ENCODE measurements at regions not wholly inside any gene's neighbourhood (a gene's known extent, or its start where the extent isn't known, plus 50 kb on each side); places are given as distances from the start of the nearest gene placed in this dataset.

DNA sequence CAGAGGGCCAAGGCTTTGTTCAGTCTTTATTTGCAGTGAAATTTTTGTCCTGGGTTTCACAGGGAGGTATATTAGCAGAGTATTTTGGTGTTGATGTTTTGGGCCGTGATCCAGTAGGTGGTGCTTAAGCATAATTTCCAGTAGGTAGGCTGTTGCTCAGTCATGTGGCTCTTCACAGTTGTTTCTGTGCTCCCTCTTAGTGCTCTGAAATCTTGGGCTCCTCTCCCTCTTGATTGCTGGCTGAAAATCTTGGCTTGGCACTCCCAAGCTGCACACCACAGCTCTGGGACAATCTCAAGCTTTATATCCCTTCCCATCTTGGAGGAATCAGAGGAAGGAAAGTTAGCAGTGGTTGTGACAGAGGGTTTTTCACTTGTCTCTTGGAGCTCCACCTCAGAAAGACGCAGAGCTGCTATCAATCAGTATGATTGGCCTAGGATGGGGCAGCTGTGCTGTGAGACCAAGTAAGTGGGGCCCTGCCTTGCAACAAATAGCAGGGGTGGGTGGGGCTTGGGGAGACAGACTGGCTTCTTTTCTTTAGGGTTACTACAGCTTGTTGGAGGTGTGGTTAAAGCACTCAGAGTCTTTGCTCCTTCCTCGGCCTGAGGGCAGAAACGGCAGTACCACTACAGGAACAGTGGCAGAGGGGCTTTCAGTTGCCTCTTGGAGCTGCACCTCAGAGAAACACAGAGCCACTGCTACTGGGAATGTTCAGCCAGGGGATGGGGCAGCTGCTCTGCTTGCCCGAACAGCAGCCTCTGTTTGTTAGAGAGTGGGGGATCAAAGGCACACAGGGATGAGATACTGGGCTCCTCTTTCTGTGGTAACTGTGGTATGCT lies 627.0 kb downstream of the SI start:
- TF ChIP-seq, protein P1, sequence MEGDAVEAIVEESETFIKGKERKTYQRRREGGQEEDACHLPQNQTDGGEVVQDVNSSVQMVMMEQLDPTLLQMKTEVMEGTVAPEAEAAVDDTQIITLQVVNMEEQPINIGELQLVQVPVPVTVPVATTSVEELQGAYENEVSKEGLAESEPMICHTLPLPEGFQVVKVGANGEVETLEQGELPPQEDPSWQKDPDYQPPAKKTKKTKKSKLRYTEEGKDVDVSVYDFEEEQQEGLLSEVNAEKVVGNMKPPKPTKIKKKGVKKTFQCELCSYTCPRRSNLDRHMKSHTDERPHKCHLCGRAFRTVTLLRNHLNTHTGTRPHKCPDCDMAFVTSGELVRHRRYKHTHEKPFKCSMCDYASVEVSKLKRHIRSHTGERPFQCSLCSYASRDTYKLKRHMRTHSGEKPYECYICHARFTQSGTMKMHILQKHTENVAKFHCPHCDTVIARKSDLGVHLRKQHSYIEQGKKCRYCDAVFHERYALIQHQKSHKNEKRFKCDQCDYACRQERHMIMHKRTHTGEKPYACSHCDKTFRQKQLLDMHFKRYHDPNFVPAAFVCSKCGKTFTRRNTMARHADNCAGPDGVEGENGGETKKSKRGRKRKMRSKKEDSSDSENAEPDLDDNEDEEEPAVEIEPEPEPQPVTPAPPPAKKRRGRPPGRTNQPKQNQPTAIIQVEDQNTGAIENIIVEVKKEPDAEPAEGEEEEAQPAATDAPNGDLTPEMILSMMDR (IDR thresholded peaks at IDR 0.05) = no peak
- no peaks in the 10 kb centered on the region for H3K9me3 ChIP-seq
- ATAC-seq = peak in 2 of 4 donors; percentile 27 to 75
- H3K27me3 ChIP-seq (ENCODE audit: insufficient read depth in 3 of 3, low read length in 2 of 3) = no peaks in the 10 kb centered on the region
- intact Hi-C loops (cut with DNase I) = no loop called here
- H3K36me3 ChIP-seq (ENCODE audit: insufficient read depth in 1 of 2, low read depth in 1 of 2) = no peaks in the 10 kb centered on the region
- no peaks in the 10 kb centered on the region for H3K4me1 ChIP-seq
- no peak overlapping the region for H3K27ac ChIP-seq
- no peak overlapping the region for H3K4me3 ChIP-seq
- DNase-seq = peak in 1 of 2 donors; percentile 19
- 54 to 69% (median 63%) methylated on average over 5 of the region's 5 CpGs for WGBS, 3 donors

DNA sequence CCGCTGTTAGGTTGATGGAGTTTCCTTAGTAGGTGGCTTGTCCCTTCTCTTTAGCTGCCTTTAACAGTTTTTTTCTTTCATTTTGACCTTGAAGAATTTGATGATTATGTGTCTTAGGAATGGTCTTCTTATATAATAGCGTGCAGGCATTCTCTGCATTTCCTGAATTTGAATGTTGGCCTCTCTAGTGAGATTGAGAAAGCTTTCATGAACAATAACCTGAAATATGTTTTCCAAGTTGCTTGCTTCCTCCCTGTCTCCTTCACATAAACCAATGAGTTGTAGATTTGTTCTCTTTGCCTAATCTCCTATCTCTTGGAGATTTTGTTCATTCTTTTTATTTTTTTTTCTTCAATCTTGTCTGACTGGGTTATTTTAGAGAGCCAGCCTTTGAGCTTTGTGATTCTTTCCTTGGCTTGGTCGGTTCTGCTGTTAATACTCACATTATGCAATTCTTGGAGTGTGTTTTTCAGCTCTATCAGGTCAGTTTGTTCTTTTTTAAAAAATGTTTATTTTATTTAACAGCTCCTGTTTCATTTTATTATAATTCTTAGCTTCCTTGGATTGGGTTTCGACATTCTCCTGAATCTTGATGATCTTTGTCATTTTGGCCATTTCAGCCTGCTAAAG lies 627.9 kb downstream of the SI start:
- 45 to 57% (median 51%) methylated on average over 4 of the region's 4 CpGs for WGBS, 3 donors
- no peaks in the 10 kb centered on the region for H3K9me3 ChIP-seq
- DNase-seq (no peak), ATAC-seq (peak in 1 of 4 donors; percentile 68)
- H3K27me3 ChIP-seq (ENCODE audit: insufficient read depth in 3 of 3, low read length in 2 of 3) = no peaks in the 10 kb centered on the region
- intact Hi-C loops (cut with DNase I) = no loop called here
- TF ChIP-seq, protein P1 (IDR thresholded peaks at IDR 0.05) = no peak
- H3K27ac ChIP-seq = no peak overlapping the region
- H3K4me3 ChIP-seq = no peak overlapping the region
- no peaks in the 10 kb centered on the region for H3K4me1 ChIP-seq
- H3K36me3 ChIP-seq (ENCODE audit: insufficient read depth in 1 of 2, low read depth in 1 of 2) = no peaks in the 10 kb centered on the region

DNA sequence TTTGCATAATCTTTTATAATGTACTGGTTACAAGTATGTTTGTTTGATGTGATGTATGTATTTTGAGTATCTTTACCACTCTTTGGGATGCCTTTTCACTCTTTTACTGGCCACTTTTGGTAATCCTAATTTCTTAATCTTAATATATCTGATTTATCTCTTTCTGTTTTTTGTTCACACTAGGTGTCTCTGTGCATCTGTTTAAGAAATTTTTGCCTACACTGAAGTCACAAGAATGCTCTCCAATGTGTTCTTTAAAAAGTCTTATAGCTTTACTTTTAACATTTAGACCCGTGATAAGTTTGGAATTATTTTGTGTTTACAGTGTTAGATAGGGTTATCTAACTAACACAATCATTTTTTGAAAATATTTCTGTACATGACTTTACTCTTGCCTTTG lies 659.1 kb downstream of the SI start:
- no peak for DNase-seq
- Histone ChIP-seq H3K4me1 (no peaks in the 10 kb centered on the region), H3K9me3 (no peaks in the 10 kb centered on the region), H3K36me3 (ENCODE audit: insufficient read depth in 1 of 2, low read depth in 1 of 2) (no peaks in the 10 kb centered on the region), H3K4me3 (no peak overlapping the region), H3K27ac (no peak overlapping the region), H3K27me3 (ENCODE audit: insufficient read depth in 3 of 3, low read length in 2 of 3) (no peaks in the 10 kb centered on the region)
- no peak for ATAC-seq
- WGBS, 3 donors = 74 to 90% (median 83%) methylated on average over 1 of the region's 1 CpG
- intact Hi-C loops (cut with DNase I) = no loop called here
- TF ChIP-seq, protein P1 (IDR thresholded peaks at IDR 0.05) = no peak

DNA sequence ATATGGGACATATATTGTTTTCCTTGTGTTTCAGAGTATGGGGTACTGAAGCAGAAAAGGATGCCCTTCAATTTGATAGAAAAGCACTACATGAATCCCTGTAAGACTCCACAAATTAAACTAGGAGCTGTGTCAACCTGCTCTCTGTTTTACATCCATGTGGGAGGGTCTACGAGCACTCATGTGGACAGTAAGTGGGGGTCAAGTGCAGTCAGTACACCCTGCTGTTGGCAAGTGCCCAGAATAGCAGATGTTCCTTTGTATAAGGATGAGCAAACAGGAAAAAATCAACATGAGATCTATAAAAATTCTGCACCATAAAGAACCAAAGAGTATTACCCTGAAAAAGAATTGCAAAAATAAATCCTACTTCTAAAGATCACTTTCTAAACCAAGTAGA lies 659.9 kb downstream of the SI start:
- Histone ChIP-seq H3K4me1 (no peaks in the 10 kb centered on the region), H3K4me3 (no peak overlapping the region), H3K27me3 (ENCODE audit: insufficient read depth in 3 of 3, low read length in 2 of 3) (no peaks in the 10 kb centered on the region), H3K36me3 (ENCODE audit: insufficient read depth in 1 of 2, low read depth in 1 of 2) (no peaks in the 10 kb centered on the region), H3K9me3 (no peaks in the 10 kb centered on the region), H3K27ac (no peak overlapping the region)
- intact Hi-C loops (cut with DNase I) = no loop called here
- WGBS, 3 donors = 19 to 44% (median 42%) methylated on average over 1 of the region's 1 CpG
- TF ChIP-seq, protein P1 (IDR thresholded peaks at IDR 0.05) = no peak
- ATAC-seq (no peak), DNase-seq (no peak)

Measured in psoas muscle (tissue), 7 donors.